IMR-90 (cell line): ENCODE measurements at regions not wholly inside any gene's neighbourhood (a gene's known extent, or its start where the extent isn't known, plus 50 kb on each side); places are given as distances from the start of the nearest gene placed in this dataset.

Experiments
- ATAC-seq: fragments of 200-7000 bp; cut with Tn5 transposase; 2 replicates; pipeline ENCODE4 v1.9.1; 2020; ENCODE audit warnings: low read depth, mild to moderate bottlenecking, moderate library complexity
- BruUV-seq: library from RNA; stranded (reverse); fragments of 400-500 nt; replicated peaks from 2 replicates; lab custom pipeline; 2021; lab: Mats Ljungman, UMichigan
- CTCF ChIA-PET: fragments of 300-600 bp; formaldehyde crosslinking; extraction: SDS; loops from one replicate; lab custom pipeline; 2021; ENCODE audit warnings: antibody characterized with exemption; lab: Yijun Ruan, JAX
- POLR2A ChIA-PET: fragments of 300-600 bp; sonication (Branson Sonifier 250); formaldehyde crosslinking; loops from one replicate; lab custom pipeline; 2022; ENCODE audit warnings: antibody characterized with exemption; ENCODE audit not compliant: unreplicated experiment; lab: Charles Lee
- DNase-seq: peaks from one replicate; pipeline ENCODE4 v3.0.0; 2013
- H2AFZ ChIP-seq: replicated peaks from 2 replicates; pipeline ENCODE3; 2013; ENCODE audit warnings: low read length, mild to moderate bottlenecking; ENCODE audit not compliant: poor library complexity
- H2AK5ac ChIP-seq: 2 replicates; pipeline ENCODE4 v1.6.1; 2013; ENCODE audit warnings: low read depth, low read length, inconsistent platforms
- H2AK9ac ChIP-seq: replicated peaks from 2 replicates; pipeline ENCODE3; 2013; ENCODE audit warnings: mild to moderate bottlenecking, low read depth, low read length, moderate library complexity; ENCODE audit not compliant: poor library complexity
- H2BK120ac ChIP-seq: 2 replicates; pipeline ENCODE4 v1.6.1; 2013; ENCODE audit warnings: low read depth, low read length, inconsistent platforms
- H2BK15ac ChIP-seq: 3 replicates; pipeline ENCODE4 v1.6.1; 2013; ENCODE audit warnings: low read depth, low read length, inconsistent platforms
- H2BK20ac ChIP-seq: 2 replicates; pipeline ENCODE4 v1.6.1; 2013; ENCODE audit warnings: low read depth, mild to moderate bottlenecking, inconsistent platforms, low read length, moderate library complexity
- H2BK5ac ChIP-seq: 2 replicates; pipeline ENCODE4 v1.6.1; 2013; ENCODE audit warnings: mild to moderate bottlenecking, low read depth, low read length, inconsistent platforms; ENCODE audit not compliant: poor library complexity, severe bottlenecking
- H3K14ac ChIP-seq: replicated peaks from 2 replicates; pipeline ENCODE4 v1.6.1; 2013; ENCODE audit warnings: low read depth, low read length, inconsistent platforms
- H3K18ac ChIP-seq: 2 replicates; pipeline ENCODE4 v1.6.1; 2013; ENCODE audit warnings: low read depth, low read length, control low read depth
- H3K23ac ChIP-seq: 2 replicates; pipeline ENCODE4 v1.6.1; 2013; ENCODE audit warnings: low read depth, low read length, inconsistent platforms
- H3K27ac ChIP-seq: 2 replicates; pipeline ENCODE4 v1.5.1; 2013; ENCODE audit warnings: mild to moderate bottlenecking, control low read depth, low read length; ENCODE audit not compliant: insufficient read depth
- H3K27me3 ChIP-seq: 2 replicates; pipeline ENCODE4 v1.6.1; 2013; ENCODE audit warnings: low read length; ENCODE audit not compliant: control insufficient read depth, insufficient read depth
- H3K36me3 ChIP-seq: 2 replicates; pipeline ENCODE4 v1.6.1; 2013; ENCODE audit warnings: low read length, mixed read lengths; ENCODE audit not compliant: control insufficient read depth, insufficient read depth
- H3K4ac ChIP-seq: 2 replicates; pipeline ENCODE4 v1.6.1; 2013; ENCODE audit warnings: low read depth, low read length, inconsistent platforms
- H3K4me1 ChIP-seq: 2 replicates; pipeline ENCODE4 v1.6.1; 2013; ENCODE audit warnings: low read length, mixed read lengths; ENCODE audit not compliant: control insufficient read depth, insufficient read depth
- H3K4me2 ChIP-seq: 2 replicates; pipeline ENCODE4 v1.6.1; 2013; ENCODE audit warnings: low read depth, mild to moderate bottlenecking, control low read depth, low read length, moderate library complexity
- H3K4me3 ChIP-seq: 2 replicates; pipeline ENCODE4 v1.5.1; 2013; ENCODE audit warnings: low read depth, mild to moderate bottlenecking, control low read depth, low read length, moderate library complexity; ENCODE audit not compliant: insufficient read depth
- H3K56ac ChIP-seq: 2 replicates; pipeline ENCODE4 v1.6.1; 2013; ENCODE audit warnings: low read length, inconsistent platforms; ENCODE audit not compliant: insufficient read depth; ENCODE audit errors: extremely low read depth
- H3K79me1 ChIP-seq, 2 experiments: 2 replicates each; pipeline ENCODE4 v1.6.1; 2013; ENCODE audit warnings: low read length in 2 of 2, inconsistent platforms in 1 of 2, low read depth in 1 of 2
- H3K9ac ChIP-seq: 2 replicates; pipeline ENCODE4 v1.6.1; 2013; ENCODE audit warnings: low read depth, low read length, control low read depth
- H3K9me1 ChIP-seq: 2 replicates; pipeline ENCODE4 v1.6.1; 2013; ENCODE audit warnings: low read length, inconsistent platforms; ENCODE audit not compliant: insufficient read depth
- H3K9me3 ChIP-seq: 2 replicates; pipeline ENCODE4 v1.6.1; 2013; ENCODE audit warnings: low read length; ENCODE audit not compliant: control insufficient read depth, insufficient read depth
- H4K20me1 ChIP-seq: 2 replicates; pipeline ENCODE4 v1.6.1; 2013; ENCODE audit warnings: low read length, inconsistent platforms; ENCODE audit not compliant: insufficient read depth
- H4K5ac ChIP-seq: 2 replicates; pipeline ENCODE4 v1.6.1; 2013; ENCODE audit warnings: mild to moderate bottlenecking, low read depth, low read length, control low read depth
- H4K8ac ChIP-seq, 2 experiments: 2 replicates each; pipeline ENCODE4 v1.6.1; 2013; ENCODE audit warnings: low read depth in 2 of 2, low read length in 2 of 2, control low read depth in 1 of 2, inconsistent platforms in 1 of 2
- H4K91ac ChIP-seq: 2 replicates; pipeline ENCODE4 v1.6.1; 2013; ENCODE audit warnings: low read depth, low read length, inconsistent platforms; ENCODE audit not compliant: insufficient read depth
- BHLHE40 ChIP-seq: fragments of 150-350 bp; IDR thresholded peaks from 2 replicates; pipeline ENCODE4 v1.6.1; 2016; ENCODE audit warnings: mild to moderate bottlenecking, low read depth, low read length
- CHD1 ChIP-seq: IDR thresholded peaks from 2 replicates; pipeline ENCODE4 v1.6.1; 2012; ENCODE audit warnings: low read depth, low read length, improper control_type of control experiment
- CTCF ChIP-seq: conservative IDR thresholded peaks from 2 replicates; pipeline ENCODE4 v1.5.1; 2012; ENCODE audit warnings: mild to moderate bottlenecking, low read depth, low read length, improper control_type of control experiment
- MAFK ChIP-seq: IDR thresholded peaks from 2 replicates; pipeline ENCODE4 v1.6.1; 2012; ENCODE audit warnings: low read depth, low read length, improper control_type of control experiment
- MAZ ChIP-seq: IDR thresholded peaks from 2 replicates; pipeline ENCODE4 v1.6.1; 2012; ENCODE audit warnings: low read depth, mild to moderate bottlenecking, low read length, improper control_type of control experiment, moderate library complexity, borderline replicate concordance
- MXI1 ChIP-seq: IDR thresholded peaks from 2 replicates; pipeline ENCODE4 v1.6.1; 2012; ENCODE audit warnings: low read depth, mild to moderate bottlenecking, low read length, moderate library complexity, borderline replicate concordance
- NFE2L2 ChIP-seq: fragments of 150-350 bp; IDR thresholded peaks from 2 replicates; pipeline ENCODE4 v1.6.1; 2016; ENCODE audit warnings: low read depth, mild to moderate bottlenecking, low read length
- RFX5 ChIP-seq: IDR thresholded peaks from 2 replicates; pipeline ENCODE4 v1.8.0; 2012; ENCODE audit warnings: low read depth, mild to moderate bottlenecking, low read length, moderate library complexity
- USF2 ChIP-seq: fragments of 150-350 bp; IDR thresholded peaks from 2 replicates; pipeline ENCODE4 v1.6.1; 2017; ENCODE audit warnings: mild to moderate bottlenecking, antibody characterized with exemption, low read length, low read depth
- WGBS, 2 experiments: methylation state at CpG; one replicate each; pipeline versions ENCODE4 v1.1.5 to v1.1.7; 2013; ENCODE audit warnings: missing lambda C conversion rate in 2 of 2; ENCODE audit not compliant: insufficient read length in 1 of 2; ENCODE audit errors: extremely low coverage in 2 of 2; 5-methylcytosine and 5-hydroxymethylcytosine counted together
- dilution Hi-C: fragments of 300-500 bp; cut with HindIII; formaldehyde crosslinking; loops from one replicate; pipeline ENCODE4 v1.14.3; 2018; ENCODE audit warnings: low sequenced_read_pairs; ENCODE audit not compliant: unreplicated experiment
- in situ Hi-C: fragments of 300-500 bp; cut with MboI; formaldehyde crosslinking; loops from 3 replicates; pipeline ENCODE4 v1.14.3; 2019; ENCODE audit warnings: low sequenced_read_pairs, inconsistent platforms, mixed read lengths
- intact Hi-C: fragments of 100-400 bp; cut with micrococcal nuclease; formaldehyde crosslinking; loops from 2 replicates; pipeline ENCODE4 v1.10.0; 2022

- Histone ChIP-seq H3K27me3 (no peaks in the 10 kb centered on the region), H3K4me2 (no peak overlapping the region), H3K23ac (no peak overlapping the region), H3K9ac (no peak overlapping the region), H3K79me1 (no peaks in the 10 kb centered on the region), H3K4ac (no peak overlapping the region), H2BK15ac (no peak overlapping the region), H3K9me3 (no peaks in the 10 kb centered on the region), H2BK5ac (no peak overlapping the region), H3K9me1 (no peaks in the 10 kb centered on the region), H4K5ac (no peak overlapping the region), H3K4me1 (no peaks in the 10 kb centered on the region), H3K14ac (no peak overlapping the region), H2BK120ac (no peak overlapping the region), H2AFZ (no peak overlapping the region), H3K27ac (no peak overlapping the region), H3K18ac (no peak overlapping the region), H3K56ac (no peak overlapping the region), H3K4me3 (no peak overlapping the region), H4K20me1 (no peaks in the 10 kb centered on the region), H2AK5ac (no peak overlapping the region), H3K36me3 (no peaks in the 10 kb centered on the region), H4K91ac (no peak overlapping the region), H2AK9ac (no peak overlapping the region), H2BK20ac (no peak overlapping the region), H4K8ac (no peak overlapping the region)
- ChIA-PET POLR2A (no interaction called here), CTCF (interaction anchor here (0.6 kb wide), 1 partner anchor 20 kb away, joined by 3 read pairs; no protein-coding TSS in a partner anchor)
- dilution Hi-C loops = no loop called here
- ATAC-seq = no peak
- no TSS peak for BruUV-seq
- intact Hi-C loops = no loop called here
- WGBS, 2 experiments = no CpG with 5 or more reads among the region's 6 CpGs
- no peak for DNase-seq
- in situ Hi-C loops = no loop called here
- TF ChIP-seq MAZ (no peak), CTCF (no peak), MAFK (no peak), USF2 (no peak), NFE2L2 (no peak), BHLHE40 (no peak), CHD1 (no peak), RFX5 (no peak), MXI1 (no peak)
Observed at GRCh38 chr1:60891281-60891680, 191.1 kb upstream of the NFIA start.
